A673 (cell line): ENCODE measurements at regions not wholly inside any gene's neighbourhood (a gene's known extent, or its start where the extent isn't known, plus 50 kb on each side); places are given as distances from the start of the nearest gene placed in this dataset.

Experiments
- EZH2 ChIP-seq: fragments of 200-600 bp; sonication (generic); IDR thresholded peaks from 2 replicates; pipeline ENCODE4 v1.6.1; 2017; ENCODE audit warnings: borderline replicate concordance, low read depth, mild to moderate bottlenecking, mixed read lengths, antibody characterized with exemption, low read length; ENCODE audit not compliant: poor library complexity, severe bottlenecking
- TF ChIP-seq, protein P1 (sequence below): fragments of 300-800, 200-600 bp; sonication (generic); conservative IDR thresholded peaks from 2 replicates; pipeline ENCODE4 v1.5.1; 2017; ENCODE audit warnings: low read depth, mild to moderate bottlenecking, antibody characterized with exemption, low read length, moderate library complexity, mixed read lengths

DNA sequence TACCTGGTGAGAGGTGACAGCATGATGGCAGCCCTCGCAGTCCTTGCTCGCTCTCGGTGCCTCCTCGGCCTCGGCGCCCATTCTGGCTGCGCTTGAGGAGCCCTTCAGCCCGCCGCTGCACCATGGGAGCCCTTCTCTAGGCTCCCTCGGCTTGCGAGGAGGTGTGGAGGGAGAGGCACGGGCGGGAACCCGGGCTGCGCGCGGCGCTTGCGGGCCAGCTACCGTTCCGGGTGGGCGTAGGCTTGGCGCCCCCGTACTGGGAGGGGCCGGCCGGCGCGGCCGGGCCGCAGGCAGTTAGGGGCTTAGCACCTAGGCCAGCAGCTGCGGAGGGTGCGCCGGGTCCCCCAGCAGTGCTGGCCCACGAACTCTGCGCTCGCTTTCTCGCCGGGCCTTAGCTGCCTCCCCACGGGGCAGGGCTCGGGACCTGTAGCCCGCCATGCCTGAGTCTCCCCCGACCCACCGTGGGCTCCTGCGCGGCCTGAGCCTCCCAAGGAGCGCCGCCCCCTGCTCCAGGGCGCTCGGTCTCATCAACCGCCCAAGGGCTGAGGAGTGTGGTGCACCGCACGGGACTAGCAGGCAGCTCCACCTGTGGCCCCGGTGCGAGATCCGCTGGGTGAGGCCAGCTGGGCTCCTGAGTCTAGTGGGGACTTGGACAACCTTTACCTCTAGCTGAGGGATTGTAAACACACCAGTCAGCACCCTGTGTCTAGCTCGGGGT is 1624.3 kb downstream of the SLITRK1 start:
- TF ChIP-seq, protein P1, sequence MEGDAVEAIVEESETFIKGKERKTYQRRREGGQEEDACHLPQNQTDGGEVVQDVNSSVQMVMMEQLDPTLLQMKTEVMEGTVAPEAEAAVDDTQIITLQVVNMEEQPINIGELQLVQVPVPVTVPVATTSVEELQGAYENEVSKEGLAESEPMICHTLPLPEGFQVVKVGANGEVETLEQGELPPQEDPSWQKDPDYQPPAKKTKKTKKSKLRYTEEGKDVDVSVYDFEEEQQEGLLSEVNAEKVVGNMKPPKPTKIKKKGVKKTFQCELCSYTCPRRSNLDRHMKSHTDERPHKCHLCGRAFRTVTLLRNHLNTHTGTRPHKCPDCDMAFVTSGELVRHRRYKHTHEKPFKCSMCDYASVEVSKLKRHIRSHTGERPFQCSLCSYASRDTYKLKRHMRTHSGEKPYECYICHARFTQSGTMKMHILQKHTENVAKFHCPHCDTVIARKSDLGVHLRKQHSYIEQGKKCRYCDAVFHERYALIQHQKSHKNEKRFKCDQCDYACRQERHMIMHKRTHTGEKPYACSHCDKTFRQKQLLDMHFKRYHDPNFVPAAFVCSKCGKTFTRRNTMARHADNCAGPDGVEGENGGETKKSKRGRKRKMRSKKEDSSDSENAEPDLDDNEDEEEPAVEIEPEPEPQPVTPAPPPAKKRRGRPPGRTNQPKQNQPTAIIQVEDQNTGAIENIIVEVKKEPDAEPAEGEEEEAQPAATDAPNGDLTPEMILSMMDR, result no peak
- TF ChIP-seq EZH2, result no peak
